CD4-positive, alpha-beta T cell treated with Interleukin-4 for 1 hour (primary cell): ENCODE measurements at regions not wholly inside any gene's neighbourhood (a gene's known extent, or its start where the extent isn't known, plus 50 kb on each side); places are given as distances from the start of the nearest gene placed in this dataset.

Experiments used
- DNase-seq, 2 donors: peaks; one replicate each; pipeline ENCODE4 v3.0.0-alpha.2; 2020 to 2022

DNA sequence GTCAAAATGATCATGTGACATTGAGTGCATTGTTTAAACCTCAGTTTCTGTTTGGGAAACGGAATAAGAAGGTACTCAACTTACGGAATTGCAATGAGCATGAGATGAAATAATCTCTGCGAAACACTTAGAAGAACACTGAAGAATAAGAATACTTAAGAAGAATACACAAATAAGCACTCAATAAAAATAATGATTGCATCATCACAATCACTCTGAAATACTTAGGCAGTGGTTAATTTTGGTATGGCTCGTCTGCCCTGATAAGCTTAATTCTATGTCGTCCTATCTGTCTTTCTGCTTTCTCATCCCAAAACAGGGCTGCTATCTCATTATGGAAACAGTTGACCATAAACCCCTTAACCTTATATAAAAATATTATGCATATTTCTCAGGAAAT is 823.6 kb downstream of the DIAPH3 start:
- no peak for DNase-seq

DNA sequence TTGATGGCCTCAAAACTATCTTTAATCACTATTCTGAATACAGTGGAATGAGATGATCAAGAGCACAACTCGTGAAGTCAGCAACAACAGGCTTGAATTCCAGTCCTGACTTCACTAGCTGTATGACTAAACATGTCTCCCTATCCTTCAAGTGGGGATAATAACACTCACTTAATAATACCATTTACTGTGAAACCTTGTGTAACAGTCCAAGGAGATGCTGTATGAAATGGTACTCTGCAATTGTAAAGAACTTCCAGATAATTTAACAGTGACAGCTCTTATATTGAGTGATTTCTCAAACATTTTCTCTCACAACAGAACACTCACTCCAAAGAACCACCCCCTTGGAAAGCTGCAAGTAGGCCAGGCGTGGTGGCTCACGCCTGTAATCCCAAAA is 823.1 kb downstream of the DIAPH3 start:
- DNase-seq = no peak

DNA sequence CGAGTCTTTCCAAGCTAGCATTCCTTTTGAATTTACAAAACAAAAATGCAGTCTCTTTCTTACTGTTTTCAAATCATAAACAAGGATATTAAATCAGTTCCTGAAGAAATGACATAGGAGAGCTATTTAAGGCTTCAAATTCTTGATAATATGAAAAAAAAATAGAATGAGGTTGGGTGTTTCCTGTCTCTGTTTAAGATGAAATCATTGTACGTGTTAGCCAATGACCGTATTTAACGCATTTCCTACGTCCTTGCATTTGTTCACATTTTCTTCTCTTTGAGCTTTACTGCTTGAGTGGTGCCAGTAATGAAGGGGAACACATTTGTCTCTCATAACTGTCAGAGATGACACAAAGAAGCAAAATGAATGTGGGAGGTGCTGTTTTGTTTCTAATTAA is 821.3 kb downstream of the DIAPH3 start:
- no peak for DNase-seq

DNA sequence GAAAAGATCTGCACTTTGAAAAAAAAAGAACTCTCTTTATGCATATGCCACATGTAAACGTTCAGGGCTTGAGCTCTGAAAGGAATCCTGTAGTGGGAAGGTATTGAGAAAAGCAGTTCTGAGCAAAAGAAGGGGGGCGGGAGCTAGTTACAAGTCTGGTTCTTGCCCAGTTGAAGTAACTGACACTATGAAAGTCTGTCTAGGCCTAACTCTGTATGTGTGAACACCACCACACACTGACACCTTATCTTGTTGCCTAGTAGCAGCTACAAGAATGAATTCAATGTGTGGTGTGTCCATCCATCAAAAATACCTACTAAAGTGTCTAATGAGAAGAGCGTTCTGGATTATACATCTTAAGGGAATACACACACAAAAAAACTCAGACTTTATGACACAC is 820.6 kb downstream of the DIAPH3 start:
- no peak for DNase-seq

DNA sequence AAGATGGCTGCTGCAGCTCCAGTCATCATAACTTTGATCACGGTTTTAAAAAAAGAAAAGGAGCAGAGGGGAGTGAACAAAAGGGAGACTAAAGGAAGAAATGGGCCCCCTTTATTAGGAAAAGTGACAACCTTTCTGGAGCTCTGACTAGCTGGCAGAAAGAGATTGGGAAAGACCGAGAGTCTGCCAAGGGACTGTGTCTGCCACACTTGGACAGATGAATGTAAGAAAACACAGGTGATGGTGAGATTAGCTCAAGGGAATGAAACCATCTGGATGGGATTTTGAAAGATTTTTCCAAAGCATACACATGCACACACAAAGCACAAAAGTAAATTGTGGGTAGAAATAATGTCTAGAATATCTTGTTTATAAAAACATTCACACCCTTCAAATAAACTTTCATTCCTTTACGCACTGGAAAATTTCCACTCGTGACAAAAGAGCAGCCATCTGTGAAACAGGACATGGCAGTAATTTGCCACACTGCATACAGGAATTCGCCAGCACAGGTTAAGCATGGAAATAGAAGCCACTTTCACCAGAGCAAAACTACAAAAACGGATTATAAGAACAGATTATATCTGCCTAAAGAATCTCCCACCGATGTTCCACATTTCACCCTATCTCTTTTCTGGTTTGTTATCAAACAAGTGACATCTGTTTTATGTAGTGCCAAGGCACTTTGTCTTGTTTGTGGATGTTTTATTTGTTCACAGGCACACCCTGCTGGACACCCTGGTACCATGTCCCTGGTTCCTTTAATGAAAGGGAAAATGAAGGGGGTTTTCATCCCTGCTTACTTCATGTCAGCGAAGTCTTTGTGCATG is 819.5 kb downstream of the DIAPH3 start:
- no peak for DNase-seq

DNA sequence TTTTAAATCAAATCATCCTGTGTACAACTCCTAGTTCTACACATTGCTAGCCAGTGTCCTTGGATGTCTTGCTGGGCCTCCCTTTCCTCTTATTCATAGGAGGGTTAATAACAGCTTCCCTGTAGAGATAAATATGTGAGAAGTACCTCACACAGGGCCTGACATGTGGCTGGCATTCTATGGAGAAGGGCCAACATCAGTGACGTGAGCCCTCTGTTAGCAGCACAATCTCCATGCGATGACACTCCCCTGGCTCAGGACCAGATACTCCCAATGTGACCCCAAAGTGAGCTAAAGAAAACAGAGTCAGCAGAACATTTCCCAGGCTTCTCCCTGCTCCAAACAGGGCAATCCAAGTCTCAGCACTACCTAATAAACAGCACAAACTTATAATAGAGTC is 818.4 kb downstream of the DIAPH3 start:
- no peak for DNase-seq

DNA sequence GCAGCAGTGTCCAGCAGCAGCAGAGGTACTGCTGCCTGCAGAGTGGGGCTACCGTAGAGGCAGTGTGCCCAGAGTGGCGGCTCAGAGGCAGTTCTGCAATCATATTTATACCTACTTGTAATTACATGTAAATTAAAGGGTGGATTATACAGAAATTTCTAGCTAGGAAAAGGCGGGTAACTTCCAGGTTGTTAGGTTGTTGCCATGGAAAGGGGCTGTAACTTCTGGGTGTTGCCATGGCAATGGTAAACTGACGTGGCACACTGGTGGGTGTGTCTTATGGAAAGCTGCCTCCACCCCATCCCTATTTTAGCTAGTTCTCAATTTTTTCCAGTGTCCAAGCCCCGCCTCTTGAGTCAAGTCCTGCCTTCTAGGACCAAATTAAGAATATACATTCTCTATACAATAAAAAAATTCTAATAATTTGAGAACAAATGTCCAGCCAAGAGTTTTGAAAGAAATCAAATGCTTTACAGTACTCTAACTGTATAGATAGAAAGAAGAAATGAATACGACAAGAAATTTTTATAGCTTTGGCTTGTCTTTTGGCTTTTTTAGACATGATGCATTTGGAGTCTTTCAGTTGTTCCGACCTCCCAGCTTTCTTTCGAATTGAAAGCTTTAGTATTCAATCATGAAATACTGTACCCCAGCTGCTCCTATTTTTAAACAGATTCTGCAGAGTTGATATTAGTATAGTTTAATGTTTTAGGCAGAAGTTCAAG is 816.6 kb downstream of the DIAPH3 start:
- no peak for DNase-seq

DNA sequence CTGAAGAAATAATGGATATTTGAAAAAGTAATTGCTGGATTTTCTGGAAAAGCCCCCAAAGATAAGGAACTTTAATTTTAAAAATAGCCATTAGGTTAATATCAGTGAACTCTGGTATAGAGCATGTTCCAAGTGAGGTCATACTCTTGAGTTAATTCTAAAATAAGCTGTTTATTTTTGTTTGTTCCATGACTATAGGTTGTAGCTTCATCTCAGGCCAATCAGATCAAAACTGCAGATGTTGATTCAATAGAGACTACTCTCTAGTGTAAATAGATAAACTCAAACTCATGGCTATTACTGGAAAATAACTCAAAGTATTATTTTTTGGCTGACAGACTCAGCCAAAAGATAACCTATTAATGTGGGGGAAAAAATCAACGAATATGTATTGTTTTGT is 815.1 kb downstream of the DIAPH3 start:
- no peak for DNase-seq

DNA sequence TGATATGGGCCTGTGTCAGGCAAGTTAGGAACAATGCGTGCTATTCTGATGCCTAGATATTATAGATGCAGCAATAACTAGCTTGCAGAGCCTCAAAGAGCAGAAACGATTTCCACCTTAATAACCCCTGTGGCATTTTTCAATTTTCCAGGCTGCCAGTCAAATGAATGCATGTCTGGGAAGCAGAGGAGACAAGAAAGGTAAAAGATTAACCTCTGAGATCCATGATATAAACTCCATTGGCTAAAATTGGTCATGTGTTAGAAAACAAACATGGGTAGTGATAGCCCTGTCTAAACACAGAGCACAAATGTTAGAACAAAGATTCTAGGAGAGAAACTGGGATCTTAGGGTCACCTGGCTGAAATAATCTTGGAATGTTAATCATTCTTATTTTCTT is 811.1 kb downstream of the DIAPH3 start:
- DNase-seq = no peak

DNA sequence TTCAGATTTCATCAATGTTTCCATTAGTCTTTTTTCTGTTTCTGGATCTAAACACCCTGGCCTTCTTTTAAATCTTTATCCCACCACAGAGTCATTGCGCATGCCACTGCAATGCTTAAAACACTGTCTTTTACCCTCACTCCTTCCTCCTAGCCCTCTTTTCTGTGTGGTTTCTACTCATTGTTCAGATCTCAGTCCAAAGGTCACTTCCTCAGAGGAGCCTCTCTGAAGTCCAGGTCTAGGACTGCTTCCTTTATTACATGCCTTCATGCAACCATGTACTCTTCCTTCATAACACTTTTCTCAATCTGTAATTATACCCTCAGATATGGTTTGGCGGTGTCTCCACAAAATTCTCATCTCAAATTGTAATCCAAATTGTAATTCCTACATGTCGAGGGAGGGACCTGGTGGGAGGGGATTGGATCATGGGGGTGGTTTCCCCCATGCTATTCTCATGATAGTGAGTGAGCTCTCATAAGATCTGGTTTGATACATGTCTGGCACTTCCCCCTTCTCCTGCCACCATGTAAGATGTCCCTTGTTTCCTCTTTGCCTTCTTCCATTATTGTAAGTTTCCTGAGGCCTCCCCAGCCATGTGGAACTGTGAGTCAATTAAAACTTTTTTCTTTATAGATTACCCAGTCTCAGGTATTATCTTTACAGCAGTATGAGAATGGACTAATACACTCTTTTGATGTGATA is 808.9 kb downstream of the DIAPH3 start:
- DNase-seq = no peak

DNA sequence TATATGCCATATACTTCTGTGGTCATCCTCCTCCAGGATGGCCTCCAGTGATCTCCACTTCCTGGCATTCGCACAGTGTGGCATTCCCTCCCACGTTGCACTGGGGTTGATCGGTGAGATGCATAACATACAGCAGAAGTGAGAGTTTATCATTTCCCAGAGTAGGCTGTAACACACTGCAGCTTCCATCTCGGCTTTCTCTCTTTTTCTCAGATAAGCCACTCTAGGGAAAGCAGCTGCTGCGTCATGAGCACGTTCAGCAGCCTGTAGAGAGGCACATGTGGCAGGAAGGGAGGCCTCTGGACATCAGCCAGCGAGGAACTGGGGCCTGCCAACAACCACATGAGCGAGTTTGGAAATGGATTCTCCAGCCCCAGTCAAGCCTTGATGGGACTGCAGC is 807.1 kb downstream of the DIAPH3 start:
- DNase-seq = no peak

DNA sequence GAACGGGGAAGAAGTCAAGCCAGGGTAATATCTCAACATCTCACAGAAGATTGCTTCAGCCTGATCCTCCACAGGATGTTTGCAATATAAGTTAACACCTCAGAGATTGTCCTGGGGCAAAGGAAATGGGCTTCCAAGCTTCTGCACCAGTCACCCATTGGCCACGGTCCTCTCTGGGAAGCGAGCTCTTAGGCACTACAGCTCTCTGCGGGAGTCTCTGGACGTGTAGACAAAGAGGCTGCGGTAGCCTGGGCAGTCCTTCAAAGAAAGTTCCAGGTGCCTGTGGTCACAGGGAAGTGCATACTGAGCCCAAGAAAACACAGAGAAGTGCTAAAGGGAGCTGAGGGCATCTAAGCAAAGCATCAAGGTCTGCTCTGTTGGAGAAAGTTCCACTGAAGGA is 805.7 kb downstream of the DIAPH3 start:
- no peak for DNase-seq

DNA sequence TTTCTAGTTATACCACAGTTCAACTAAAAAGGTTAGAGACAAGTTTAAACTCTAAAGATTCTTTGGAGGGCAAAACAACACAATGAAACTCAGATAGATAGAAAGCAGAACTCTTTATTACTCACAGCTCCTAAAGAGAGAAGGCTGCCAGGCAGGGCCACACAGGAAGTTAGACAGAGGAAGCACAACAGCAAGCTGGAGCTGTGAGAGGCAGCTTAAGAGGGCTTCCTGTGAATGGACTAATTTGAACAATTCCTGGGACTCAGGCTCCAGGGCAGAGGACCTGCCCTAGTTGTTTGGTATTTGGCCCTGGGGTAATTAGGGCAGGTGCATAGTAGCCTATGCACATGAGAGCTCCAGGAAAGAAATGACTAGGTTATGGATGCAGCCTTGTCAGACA is 803.6 kb downstream of the DIAPH3 start:
- no peak for DNase-seq

DNA sequence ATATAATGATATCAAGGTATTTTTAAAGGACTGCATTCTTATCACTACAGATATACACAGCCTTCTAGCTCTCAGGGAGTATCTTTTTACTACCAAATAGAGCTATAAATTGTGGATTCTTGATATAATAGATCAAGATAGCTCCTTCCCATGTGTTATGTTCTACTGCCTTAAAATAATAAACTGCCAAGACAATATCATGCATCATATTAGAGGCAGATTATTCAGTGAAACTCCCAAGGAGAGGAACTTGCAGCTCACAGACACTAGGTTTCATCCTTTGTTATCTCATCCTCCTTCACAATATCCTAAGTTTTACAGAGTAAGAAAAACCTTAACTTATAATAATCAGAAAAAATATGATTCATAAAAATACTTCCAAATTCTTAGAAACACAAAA is 802.8 kb downstream of the DIAPH3 start:
- no peak for DNase-seq

DNA sequence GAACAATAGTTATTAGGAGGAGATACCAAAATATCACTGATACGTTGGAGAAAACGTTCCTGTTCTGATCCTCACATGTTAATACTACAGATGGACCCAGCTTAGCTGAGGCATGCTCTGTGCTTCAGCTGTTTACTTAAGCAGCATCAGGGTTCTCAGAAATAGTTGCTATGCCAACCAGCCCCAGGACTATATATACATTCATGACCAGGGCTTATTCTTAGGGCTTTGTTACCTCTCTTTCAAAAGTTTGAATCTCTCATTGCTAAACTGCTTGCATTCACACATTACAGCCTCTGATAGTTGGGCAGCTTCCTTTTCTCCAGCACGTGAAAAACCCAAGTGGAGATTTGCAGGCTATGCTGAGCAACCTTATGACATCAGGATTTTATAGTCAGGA is 800.4 kb downstream of the DIAPH3 start:
- DNase-seq = no peak

DNA sequence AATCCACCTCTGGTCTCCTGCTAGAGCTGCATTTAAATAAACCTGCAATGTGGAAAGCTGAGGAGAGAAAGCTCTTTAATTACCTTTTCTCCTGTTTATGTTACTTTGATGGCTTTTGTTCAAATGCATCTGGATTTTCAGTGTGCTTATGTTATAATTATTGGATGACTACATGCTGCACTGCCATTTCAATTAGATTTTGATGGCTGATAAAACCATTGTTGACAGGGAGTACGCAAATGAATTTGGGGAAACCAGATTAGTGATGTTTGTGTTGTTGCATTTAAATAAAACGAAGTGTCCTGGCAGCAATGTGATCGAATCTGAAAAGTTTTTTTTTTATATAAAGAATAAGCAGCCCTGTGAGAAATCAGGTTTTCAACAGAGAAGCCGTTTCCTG is 799.8 kb downstream of the DIAPH3 start:
- no peak for DNase-seq

DNA sequence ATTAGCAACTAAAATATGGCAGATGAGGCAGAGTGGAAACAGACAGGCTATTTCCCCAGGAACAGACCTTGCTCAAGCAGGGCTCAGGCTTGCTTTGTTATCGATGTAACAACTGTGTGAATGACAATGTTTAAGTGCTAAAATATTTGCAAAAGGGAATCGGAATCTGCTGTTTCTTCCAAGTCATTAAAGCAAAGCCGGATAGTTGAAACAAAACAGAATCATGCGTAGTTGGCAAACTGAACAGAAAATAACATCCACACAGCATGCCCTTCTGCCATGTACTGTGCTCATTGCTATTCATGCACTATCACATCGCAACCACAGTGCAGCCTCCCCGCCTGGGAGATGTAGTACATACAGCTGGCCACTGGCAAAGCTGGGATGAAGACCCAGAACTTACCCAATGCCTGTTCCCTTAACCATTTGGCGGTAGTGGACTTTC is 799.1 kb downstream of the DIAPH3 start:
- no peak for DNase-seq

DNA sequence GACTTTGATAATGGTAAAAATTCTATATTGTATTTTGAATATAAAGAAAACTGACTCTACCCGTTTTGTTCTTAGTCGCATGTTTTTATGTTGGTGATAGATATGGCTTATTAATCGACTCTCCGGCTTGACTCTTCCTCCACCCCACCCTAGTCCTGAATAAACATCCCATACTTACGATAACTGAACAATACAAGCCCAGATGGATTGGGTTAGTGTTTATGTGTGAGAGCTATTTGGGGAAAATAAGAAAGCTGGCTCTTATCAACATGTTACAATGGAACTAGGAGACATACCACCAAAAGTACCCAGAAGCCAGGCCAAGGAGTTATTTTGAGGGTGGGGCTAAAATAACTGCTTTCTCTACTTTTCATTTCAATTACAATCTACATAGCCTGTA is 796.3 kb downstream of the DIAPH3 start:
- DNase-seq = no peak

DNA sequence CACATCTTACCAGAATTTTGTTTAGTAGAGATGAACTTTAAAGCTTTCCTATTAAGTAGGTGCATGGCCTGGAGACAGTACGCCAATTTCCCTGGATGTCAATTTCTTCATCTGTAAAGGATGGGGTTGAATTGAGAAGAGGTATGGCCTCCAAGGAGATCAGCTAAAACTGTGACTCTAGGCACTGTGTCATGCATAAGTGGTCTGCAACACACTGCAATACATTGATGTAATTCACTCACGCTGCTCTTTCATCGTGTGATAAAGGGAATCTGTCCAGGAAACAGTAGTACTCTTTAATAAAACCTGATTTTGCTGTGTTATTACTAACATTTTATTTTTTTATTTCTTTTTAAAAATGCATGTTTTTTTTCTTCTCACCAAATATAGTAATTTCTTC is 795.8 kb downstream of the DIAPH3 start:
- no peak for DNase-seq

DNA sequence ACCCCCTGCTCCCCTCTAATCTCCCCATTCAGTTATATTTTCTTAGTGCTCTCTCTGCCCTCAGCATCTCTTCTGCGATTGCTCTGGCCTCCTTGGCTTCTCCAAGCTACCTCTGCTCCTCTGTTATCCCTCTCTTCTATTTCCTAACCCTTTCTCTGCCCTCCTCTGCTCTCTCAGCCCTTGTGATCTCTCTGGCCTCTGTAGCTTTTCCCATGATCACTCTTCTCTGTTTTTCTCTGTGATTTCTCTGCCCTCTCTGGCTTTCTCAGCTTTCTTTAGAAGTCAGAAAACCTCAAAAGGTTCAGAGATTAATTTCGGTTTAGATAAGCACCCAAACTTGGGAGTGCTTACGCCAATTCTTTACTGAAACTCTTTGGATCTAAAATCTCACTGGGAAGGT is 795.0 kb downstream of the DIAPH3 start:
- DNase-seq = no peak

DNA sequence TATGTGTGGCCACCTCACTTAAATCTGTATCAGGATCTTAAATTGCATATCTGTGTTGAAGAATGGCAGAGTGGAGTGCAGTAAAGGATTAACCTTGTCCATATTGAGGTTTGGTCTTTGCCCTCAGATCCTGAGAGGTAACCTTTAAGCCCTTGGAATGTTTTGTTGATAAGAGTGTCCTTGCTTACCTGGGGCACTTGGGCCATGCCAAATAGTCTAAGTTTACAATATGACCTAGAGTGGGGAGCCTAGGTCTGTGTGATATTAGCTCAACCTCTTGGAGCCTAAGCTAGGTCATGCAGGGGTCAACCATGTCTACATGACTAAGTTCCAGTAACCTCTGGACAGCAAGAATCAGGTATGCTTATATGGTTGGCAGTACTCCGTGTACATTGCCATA is 792.5 kb downstream of the DIAPH3 start:
- no peak for DNase-seq

DNA sequence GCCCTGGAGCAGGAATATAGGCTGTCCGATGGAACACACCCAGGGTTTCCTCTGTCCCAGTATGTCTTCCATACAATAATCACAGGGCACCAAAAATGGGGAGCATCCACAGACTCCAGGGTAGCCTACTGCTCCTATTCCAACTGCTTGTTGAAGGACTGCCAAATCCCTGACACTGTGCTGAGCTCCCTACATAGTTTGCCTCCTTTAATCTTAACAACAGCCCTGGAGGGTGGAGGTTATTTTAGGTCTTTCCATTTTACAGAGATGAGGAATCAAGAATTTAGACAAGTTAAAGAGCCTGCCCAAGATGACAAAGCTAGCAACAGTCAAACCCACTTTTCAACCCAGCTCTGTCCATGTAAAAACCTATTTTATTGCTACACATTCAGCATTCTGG is 790.4 kb downstream of the DIAPH3 start:
- DNase-seq = no peak

DNA sequence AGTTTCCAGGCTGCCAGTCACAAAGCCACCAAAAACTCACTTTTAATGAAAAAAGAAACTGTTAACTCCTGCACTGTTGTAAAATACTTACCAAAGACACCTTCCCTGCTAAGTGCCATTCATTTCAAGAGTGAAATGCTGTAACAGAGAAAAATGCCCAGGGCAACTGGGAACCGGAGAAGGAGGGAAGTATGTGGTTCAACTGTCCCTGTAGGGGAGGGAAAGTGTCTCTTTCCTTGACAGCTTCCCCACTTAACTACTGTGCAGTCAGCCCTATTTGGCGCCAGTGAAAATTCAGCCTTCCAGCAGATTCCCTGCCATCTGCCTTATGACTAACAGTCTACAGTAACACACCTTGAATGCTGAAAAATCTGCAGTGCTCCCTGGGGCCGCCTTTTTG is 789.0 kb downstream of the DIAPH3 start:
- no peak for DNase-seq

DNA sequence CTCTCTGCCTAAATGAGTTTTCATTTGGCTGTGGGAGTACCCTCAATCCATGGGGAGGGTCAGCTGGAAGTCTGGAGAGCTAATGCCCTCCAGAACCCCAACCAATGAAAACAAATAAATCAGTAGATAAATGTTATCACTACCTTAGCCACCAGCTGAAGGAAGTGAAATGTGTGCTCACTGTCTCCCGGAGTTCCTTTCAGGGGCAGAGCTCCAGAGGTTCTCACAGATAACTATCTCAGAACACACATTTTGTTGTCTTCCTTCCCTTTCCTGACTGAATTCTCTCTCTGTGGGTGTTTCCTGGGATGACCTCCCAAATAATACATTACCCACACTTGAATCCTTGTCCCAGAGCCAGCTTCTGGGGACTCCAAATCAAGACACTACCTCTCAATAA is 779.6 kb downstream of the DIAPH3 start:
- no peak for DNase-seq
